ENCODE measurements at regions not wholly inside any gene's neighbourhood (a gene's known extent, or its start where the extent isn't known, plus 50 kb on each side); places are given as distances from the start of the nearest gene placed in this dataset.

DNA sequence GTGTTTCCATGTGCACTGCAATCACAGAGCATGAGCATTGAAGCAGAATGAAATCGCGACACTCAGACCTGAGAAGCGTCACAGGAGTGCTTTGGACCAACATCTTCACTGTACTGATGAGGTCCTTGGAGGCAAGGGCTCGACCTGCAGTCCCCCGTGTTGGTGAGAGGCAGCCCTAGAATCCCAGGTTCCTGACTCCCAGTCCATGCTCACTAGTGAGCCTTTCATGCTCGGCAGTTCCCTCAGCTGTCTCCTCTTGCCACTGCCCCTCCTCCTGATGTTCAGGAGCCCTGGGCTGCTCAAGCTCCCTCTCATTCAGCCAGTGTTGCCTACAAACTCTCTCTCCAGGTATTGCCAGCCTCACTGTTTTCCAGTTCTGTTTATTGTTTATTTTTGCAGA lies 291.4 kb downstream of the DYSF start:
- no peak for TF ChIP-seq EZH2 (IDR thresholded peaks at IDR 0.05; ENCODE audit: low read depth, low read length, severe bottlenecking)
- TF ChIP-seq, protein P1, sequence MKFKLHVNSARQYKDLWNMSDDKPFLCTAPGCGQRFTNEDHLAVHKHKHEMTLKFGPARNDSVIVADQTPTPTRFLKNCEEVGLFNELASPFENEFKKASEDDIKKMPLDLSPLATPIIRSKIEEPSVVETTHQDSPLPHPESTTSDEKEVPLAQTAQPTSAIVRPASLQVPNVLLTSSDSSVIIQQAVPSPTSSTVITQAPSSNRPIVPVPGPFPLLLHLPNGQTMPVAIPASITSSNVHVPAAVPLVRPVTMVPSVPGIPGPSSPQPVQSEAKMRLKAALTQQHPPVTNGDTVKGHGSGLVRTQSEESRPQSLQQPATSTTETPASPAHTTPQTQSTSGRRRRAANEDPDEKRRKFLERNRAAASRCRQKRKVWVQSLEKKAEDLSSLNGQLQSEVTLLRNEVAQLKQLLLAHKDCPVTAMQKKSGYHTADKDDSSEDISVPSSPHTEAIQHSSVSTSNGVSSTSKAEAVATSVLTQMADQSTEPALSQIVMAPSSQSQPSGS (IDR thresholded peaks at IDR 0.05; ENCODE audit: low read length) = no peak
- TF ChIP-seq RFX5 (IDR thresholded peaks at IDR 0.05; ENCODE audit: borderline replicate concordance, low read depth, low read length) = no peak
- TF ChIP-seq POLR2A (IDR thresholded peaks at IDR 0.05; ENCODE audit: control extremely low read depth in 1 of 2, low read depth in 2 of 2, low read length in 2 of 2) = no peak
- TF ChIP-seq, protein P2, sequence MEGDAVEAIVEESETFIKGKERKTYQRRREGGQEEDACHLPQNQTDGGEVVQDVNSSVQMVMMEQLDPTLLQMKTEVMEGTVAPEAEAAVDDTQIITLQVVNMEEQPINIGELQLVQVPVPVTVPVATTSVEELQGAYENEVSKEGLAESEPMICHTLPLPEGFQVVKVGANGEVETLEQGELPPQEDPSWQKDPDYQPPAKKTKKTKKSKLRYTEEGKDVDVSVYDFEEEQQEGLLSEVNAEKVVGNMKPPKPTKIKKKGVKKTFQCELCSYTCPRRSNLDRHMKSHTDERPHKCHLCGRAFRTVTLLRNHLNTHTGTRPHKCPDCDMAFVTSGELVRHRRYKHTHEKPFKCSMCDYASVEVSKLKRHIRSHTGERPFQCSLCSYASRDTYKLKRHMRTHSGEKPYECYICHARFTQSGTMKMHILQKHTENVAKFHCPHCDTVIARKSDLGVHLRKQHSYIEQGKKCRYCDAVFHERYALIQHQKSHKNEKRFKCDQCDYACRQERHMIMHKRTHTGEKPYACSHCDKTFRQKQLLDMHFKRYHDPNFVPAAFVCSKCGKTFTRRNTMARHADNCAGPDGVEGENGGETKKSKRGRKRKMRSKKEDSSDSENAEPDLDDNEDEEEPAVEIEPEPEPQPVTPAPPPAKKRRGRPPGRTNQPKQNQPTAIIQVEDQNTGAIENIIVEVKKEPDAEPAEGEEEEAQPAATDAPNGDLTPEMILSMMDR (IDR thresholded peaks at IDR 0.05; ENCODE audit: control extremely low read depth in 1 of 3, insufficient read depth in 1 of 3, low read depth in 1 of 3, low read length in 3 of 3) = no peak
- no peak for TF ChIP-seq TAF7 (optimal IDR thresholded peaks at IDR 0.05; ENCODE audit: borderline replicate concordance, low read depth, low read length)
